Heart left ventricle (tissue), 13 donors: ENCODE measurements at regions not wholly inside any gene's neighbourhood (a gene's known extent, or its start where the extent isn't known, plus 50 kb on each side); places are given as distances from the start of the nearest gene placed in this dataset.

Experiments
- CTCF ChIP-seq, 12 donors: fragments of 200-600 bp; sonication (generic) in 4 of 12; IDR thresholded peaks; one replicate each; pipeline versions ENCODE4 v1.5.0 to v1.8.0; 2018 to 2022; ENCODE audit warnings: antibody characterized with exemption in 12 of 12, mild to moderate bottlenecking in 5 of 12
- POLR2A ChIP-seq, 2 donors: fragments of 450-650 bp; IDR thresholded peaks; one replicate each; pipeline ENCODE4 v1.6.1; 2017; ENCODE audit warnings: antibody characterized with exemption in 2 of 2, mild to moderate bottlenecking in 2 of 2, moderate library complexity in 2 of 2
- donor health status: ischemic (EF 13 %, LVEDD 7.1; RV severe dilation, severe dysfunction).
- donor health status: DM: no; HTN: yes; CAD: no.
- donor health status: DM: no; HTN: no; CAD: no.
- donor health status: ischemic (EF 25% LVEDD 6.9; RV normal size, moderate dysfunction).
- donor health status: ischemic (EF 25% LVEDD 5.7; RV mildly dilated, moderate dysfunction).
- donor health status: ischemic (EF 35%, LVEDD 5.7; RV mildly dilated, moderate dysfunction).
- donor health status: nonischemic (EF 11% LVEDD 7.7; RV severe dilation, severe dysfunction).
- donor health status: DM: yes; HTN: yes; CAD: no.
- donor health status: PGD.
- donor health status: ischemic (EF 29% LVEDD 5.4; RV normal size, mild dysfunction).
- donor health status: nonischemic (EF 23%, LVEDD 6.1; RV moderate dilation, normal function).

- TF ChIP-seq CTCF (IDR thresholded peaks at IDR 0.05) (no peak), POLR2A (IDR thresholded peaks at IDR 0.05) (no peak)
These were observed 1449.0 kb downstream of the PLA2G4A start for GRCh38 chr1:188277771-188278170.
